Left hindlimb (tissue), 1 donor: ENCODE measurements at regions not wholly inside any gene's neighbourhood (a gene's known extent, or its start where the extent isn't known, plus 50 kb on each side); places are given as distances from the start of the nearest gene placed in this dataset.

ENCODE experiments used
- DNase-seq: peaks from one replicate; pipeline ENCODE4 v3.0.0-alpha.2; 2018

DNA sequence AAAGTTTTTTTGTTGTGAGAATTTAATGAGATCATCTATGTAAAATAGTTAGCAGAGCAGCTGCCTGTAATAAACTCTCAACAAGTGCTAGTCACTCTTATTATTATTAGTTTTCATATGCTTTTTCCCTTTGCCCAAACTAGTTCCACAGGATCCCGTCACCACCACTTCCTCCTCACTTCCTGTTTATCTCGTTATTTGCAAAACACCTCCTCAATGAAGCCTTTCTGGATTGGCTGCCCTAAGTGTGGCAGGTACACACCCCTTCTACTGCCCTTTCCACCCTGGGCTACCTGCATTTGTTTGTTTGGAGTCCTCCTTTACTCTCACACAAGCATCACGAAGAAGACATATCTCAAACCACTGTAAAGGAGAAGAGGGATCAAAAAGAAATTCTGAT, 54.4 kb upstream of the KLF3 start:
- DNase-seq, result no peak

DNA sequence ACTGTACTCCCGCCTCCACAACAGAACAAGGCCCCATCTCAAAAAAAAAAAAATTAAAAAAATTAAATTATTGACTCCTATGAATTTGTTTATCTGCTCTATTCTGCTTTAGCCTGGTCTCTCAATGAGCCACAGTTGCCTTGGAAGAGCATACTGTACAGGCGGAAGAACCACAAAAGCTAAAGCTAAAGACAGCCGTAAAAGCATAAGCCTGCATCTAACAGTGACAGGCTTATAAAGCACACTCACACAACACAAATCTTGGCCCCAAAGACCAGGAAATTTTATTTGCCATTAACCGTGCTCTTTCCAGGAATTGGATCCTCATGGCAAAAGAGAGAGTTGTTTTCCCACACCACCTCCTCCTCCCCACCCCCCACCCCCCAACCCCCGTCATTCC, 53.5 kb upstream of the KLF3 start:
- DNase-seq, result no peak

DNA sequence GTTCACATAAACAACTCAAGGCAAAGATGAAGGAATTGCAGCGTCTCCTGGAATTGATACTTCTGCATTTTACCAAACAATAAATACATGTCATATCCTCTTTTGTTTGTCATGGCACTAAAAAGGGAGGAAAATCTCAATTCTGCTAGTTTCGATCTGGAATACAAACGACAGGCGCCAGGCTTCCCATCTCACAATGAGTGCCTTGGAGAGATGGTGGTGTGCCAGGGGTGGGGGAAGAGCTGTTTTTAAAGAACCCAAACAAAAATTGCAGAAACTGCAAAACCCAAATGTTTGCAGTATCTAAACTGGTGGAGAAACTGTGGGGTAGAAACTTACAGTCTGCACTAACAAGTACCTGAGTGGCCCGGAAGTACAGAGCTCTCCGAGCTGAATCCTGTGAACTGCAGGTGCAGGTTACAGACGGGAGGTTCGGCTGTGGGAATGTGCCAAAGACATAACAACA, 53.0 kb upstream of the KLF3 start:
- DNase-seq, result no peak

DNA sequence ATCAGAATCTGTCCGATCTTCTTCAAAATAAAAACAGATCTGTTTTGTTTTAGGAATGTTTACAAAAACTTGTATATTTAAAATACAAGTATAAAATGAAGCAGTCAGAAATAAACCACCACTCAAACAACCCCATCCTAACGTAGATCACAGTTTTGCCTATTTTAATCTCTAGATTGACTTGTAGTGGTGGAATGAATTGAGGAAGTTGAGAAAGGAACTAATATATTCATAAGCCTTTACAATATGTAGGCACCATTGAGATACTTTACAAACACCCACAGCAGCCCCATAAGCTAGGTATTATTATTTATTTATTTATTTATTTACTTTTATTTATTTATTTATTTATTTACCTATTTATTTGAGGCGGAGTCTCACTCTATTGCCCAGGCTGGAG, 52.3 kb upstream of the KLF3 start:
- DNase-seq, result no peak

DNA sequence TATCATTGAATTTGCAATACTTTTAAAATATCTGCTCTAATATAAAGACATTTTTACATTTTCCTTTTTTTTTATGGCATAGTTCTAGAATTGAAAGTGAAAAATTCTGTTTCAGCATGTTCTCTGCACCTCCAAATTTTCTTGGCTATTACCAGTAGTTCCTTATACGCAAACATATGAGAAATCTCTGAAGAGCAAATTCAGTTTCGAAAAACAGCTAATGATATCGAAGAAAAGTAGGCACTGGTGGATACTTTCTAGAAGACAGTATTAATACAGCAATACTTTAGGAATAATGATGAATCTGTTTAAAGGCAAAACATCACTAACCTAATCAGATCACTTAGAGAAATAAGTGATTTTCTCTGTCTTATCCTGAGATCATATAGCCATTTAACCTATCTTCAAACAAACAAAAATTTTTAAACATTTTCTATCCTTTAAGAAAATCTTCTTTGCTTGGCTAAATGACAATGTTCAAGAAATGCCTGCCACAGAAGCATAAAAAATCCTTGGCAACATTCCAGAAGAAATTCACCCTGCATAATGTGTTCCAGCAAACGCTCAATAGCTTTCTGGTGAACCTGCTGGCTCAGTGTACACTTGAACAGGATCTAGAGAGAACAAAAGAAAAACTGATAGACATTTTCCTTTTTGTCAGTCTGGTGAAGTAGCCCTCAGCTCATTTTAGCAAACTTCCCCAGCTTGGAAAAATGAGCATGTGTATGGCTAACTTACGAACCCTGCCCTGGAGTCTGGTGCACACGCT, 51.2 kb upstream of the KLF3 start:
- no peak for DNase-seq
